Neural progenitor cell (in vitro differentiated cells): ENCODE measurements at regions not wholly inside any gene's neighbourhood (a gene's known extent, or its start where the extent isn't known, plus 50 kb on each side); places are given as distances from the start of the nearest gene placed in this dataset.

Source experiments
- EZH2phosphoT487 ChIP-seq: fragments of 200-600 bp; sonication (generic); IDR thresholded peaks from 2 replicates; pipeline ENCODE4 v1.6.1; 2017; ENCODE audit warnings: antibody characterized with exemption
- TF ChIP-seq, protein P1 (sequence below): fragments of 200-600 bp; sonication (generic); IDR thresholded peaks from 2 replicates; pipeline ENCODE4 v1.5.1; 2017; ENCODE audit warnings: antibody characterized with exemption, mild to moderate bottlenecking

DNA sequence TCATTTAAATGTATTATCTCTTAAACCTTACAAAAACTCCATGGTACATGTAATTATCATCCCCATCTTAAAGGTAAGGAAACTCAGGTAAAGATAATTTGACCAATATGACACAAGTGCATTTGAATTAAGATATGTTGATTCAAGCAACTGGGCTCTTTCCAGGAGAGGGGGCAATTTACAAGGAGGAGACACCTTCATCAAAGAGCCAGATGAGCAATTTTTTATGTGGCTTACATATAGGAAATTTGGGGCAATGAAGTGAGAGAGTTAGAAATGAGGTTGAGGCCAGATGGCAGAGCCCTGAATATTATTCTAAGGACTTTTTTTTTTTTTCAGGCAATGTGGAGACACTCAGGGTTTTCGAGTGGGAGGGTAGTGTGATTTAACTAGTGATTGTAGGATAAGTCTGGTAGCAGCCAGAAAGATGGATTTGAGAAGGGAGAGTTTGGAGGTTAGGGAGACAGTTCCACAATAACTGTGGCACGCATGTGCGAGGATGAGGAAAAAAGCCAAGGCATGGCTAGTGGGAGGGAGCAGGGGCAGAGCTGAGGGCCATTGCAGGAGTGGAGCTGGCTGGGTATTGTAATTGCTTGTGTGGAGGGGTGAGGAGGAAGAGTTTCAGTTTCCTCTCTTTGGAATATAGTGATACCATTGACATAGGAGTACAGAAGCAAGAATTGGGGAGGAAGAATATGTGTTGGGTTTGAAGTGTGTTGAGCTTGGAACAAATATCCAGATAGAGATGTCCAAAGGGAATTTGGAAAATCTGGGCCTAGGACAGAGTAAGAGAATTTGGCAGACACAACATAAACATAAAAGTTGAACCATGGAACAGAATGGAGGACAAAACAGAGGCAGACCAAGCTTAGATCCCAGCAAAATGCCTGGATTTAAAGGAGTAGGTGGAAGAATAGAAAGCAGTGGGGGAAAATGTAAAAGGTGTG, 72.0 kb downstream of the ACTBL2 start:
- TF ChIP-seq, protein P1, sequence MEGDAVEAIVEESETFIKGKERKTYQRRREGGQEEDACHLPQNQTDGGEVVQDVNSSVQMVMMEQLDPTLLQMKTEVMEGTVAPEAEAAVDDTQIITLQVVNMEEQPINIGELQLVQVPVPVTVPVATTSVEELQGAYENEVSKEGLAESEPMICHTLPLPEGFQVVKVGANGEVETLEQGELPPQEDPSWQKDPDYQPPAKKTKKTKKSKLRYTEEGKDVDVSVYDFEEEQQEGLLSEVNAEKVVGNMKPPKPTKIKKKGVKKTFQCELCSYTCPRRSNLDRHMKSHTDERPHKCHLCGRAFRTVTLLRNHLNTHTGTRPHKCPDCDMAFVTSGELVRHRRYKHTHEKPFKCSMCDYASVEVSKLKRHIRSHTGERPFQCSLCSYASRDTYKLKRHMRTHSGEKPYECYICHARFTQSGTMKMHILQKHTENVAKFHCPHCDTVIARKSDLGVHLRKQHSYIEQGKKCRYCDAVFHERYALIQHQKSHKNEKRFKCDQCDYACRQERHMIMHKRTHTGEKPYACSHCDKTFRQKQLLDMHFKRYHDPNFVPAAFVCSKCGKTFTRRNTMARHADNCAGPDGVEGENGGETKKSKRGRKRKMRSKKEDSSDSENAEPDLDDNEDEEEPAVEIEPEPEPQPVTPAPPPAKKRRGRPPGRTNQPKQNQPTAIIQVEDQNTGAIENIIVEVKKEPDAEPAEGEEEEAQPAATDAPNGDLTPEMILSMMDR: no peak
- TF ChIP-seq EZH2phosphoT487: no peak
